Midbrain (tissue), 1 donor: ENCODE measurements at regions not wholly inside any gene's neighbourhood (a gene's known extent, or its start where the extent isn't known, plus 50 kb on each side); places are given as distances from the start of the nearest gene placed in this dataset.
"Not testable (repeated sequence)": the region's sequence is repeated elsewhere in the genome, so short reads cannot be mapped to it uniquely, and the experiment has no call there.

Experiments used
- DNase-seq: peaks from one replicate; lab custom pipeline; 2025; lab: John Stamatoyannopoulos, UW

- not testable (repeated sequence) for DNase-seq
Measured at GRCh38 chr13:54267253-54267668, 1238.6 kb downstream of the OLFM4 start.

GRCh38 chr13:54268013-54268695 is 1239.5 kb downstream of the OLFM4 start:
- DNase-seq, result not testable (repeated sequence)

- no peak for DNase-seq
Measured at GRCh38 chr13:54287062-54287764, 1258.6 kb downstream of the OLFM4 start.

DNA sequence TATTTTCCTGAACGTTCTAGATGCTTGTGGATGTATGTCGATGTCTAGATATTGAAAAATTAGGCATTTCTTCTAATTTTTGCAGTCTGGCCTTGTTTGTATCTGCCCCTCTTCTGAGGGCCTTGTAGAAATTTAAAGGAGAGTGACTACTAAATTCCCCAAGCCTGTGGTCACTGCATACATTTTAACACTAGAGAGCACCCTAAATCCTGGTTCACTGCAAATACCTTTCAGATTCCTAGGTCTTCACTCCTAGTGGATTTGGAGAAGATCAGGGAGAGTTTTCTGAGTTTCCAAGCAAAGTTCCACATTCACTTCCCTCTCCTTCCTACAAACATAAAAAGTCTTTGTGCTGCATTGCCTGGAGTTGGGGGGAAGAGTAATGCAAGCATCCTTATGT is 1272.5 kb downstream of the OLFM4 start:
- DNase-seq, result no peak

DNA sequence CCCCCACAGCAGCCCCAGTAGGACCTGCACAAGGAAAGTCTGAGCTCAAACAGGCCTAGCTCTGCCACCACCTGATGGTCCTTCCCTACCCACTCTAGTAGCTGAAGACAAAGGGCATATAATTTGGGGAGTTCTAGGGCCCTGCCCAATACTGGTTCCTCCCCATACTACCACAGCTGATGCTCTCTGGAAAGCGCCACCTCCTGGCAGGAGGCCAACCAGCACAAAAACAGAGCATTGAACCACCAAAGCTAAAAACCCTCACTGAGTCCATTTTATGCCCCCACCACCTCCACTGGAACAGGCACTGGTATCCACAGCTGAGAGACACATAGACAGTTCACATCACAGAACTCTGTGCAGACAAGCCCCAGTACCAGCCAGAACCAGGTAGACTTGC is 1276.8 kb downstream of the OLFM4 start:
- DNase-seq, result no peak

GRCh38 chr13:54312885-54313284 is 1284.3 kb downstream of the OLFM4 start:
- no peak for DNase-seq

- DNase-seq, result no peak
Measured at GRCh38 chr13:54317722-54318121, 1289.1 kb downstream of the OLFM4 start.

GRCh38 chr13:54337540-54337939 is 1308.9 kb downstream of the OLFM4 start:
- DNase-seq, result no peak

DNA sequence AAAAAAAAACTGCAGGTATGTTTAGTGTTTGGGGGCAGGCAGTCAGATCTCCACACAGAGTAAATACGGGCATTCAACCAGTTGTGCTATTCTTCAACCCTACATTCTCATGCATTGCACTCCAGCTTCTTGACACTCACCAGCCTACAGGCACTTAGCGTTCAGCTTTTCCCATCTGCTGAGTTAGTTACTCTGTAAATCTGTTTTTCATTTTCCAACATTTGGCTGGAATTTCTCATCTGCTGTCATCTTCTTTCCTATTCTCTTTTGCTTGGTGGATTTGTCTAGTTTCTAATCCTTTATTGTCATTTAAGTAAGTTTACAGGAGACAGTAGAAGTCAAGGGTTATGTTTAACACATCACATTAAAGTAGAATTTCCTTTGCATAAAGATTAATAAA is 1318.9 kb downstream of the OLFM4 start:
- DNase-seq, result no peak

DNA sequence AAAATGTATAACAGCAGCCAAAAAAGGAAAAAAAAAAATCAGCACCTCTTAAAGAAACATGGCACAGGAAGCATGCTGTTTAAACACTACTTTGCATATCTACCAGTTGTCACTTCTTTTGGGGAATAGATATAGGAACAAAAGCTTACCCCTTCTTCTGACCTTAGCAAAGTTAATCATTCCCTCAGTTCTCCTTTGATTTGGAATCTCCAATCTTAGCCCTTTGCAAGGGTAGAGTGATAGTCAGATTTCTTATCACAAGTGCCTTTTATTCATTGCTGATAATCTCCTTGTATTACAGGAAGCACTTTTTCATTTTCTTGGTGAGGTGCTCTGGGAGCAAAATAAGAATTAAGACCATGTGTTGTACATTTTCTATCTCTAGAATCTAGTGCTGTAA is 1327.6 kb downstream of the OLFM4 start:
- no peak for DNase-seq

DNA sequence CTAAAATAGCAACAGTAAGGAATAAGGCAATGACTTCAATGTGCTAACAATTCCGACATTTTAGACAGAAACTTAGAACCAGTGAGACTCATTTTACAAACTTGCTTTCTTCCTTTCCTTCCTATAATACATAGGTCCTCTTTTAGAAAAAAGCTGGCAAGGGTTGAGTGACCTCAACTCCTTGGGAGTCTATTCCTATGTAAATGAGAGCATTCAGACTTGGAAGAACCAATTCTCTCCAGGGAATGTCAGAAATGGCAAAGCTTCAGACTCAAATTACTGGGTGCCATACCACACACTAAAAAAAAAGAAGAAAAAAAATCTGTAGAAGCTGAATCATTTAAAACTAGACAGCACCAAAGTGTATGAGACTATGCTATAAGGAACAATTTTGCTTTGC is 1328.2 kb downstream of the OLFM4 start:
- DNase-seq, result no peak

DNA sequence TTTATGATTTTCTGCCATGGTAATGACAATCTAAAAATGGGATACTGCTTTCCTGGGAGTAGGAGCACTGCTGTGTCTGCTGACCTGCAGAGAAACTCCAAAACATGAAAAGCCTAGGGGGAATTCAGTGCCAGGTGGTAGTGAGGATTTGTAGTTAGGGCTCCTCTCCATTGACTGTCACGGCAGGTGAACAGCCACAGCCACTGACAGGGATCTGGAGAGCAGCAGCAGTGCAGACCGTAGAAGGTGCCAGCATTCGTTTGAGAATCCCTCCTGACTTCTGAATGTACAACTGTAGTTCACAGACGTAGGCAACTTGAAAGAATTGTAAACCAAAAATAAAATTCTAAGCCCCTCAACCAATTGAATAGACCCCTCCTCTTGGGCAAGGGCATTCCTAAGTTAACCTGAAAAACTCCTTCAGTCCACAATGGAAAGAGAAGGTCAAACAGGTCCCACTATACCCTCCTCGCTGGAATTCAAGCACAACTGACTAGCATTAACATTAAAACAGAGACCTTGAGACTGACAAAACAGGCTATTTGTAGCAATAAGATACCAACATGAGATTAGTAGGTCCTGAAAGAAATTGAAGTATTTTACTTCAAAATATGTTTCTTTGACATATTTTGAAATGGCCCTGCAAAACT is 1328.8 kb downstream of the OLFM4 start:
- DNase-seq, result no peak

DNA sequence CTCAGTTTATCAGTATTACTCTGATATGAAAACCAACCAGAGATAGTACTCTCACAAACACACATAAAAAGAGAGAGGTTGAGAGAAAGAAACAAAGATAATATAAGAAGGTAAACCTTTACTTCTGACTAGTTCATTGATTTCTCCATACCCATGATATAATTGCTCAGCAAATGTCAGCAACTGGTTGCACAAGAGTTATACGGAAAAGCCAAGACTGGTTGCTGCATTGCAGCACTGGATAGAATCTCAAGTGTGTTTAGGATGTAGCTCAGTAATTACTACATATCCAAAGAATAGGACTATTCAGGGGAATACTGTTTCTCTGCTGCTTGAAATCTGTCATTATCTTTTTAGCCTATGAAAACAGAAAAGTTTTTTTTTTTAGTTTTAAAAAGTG is 1332.8 kb downstream of the OLFM4 start:
- no peak for DNase-seq

- DNase-seq, result no peak
Measured at GRCh38 chr13:54366728-54367127, 1338.1 kb downstream of the OLFM4 start.

DNA sequence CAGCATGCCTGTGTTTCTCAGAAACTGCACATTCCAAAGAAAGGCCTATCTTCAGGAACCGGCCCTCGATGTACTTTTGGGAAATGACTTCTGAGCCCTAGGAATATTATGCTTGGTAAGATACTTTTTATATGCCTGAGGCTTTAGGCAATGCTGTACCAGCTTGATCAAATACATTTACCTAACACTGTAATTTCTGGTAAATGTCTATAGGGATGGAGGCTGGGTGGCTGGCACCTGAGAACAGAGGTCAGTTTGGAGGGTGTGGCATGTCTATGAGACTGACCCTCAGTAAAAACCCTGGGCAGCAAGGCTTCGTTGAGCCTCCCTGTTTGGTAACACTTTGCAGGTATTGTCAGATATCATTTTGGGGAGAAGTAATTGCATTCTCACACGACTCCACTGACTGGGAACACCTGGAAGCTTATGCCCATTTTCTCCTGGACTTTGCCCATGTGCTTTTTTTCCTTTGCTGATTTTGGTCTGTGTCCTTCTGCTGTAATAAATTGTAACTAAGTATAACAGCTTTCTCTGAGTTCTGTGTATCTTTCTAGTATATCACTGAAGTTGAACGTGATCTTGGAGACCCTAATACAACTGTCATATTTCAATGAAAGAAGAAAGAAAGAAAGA is 1339.1 kb downstream of the OLFM4 start:
- no peak for DNase-seq

DNA sequence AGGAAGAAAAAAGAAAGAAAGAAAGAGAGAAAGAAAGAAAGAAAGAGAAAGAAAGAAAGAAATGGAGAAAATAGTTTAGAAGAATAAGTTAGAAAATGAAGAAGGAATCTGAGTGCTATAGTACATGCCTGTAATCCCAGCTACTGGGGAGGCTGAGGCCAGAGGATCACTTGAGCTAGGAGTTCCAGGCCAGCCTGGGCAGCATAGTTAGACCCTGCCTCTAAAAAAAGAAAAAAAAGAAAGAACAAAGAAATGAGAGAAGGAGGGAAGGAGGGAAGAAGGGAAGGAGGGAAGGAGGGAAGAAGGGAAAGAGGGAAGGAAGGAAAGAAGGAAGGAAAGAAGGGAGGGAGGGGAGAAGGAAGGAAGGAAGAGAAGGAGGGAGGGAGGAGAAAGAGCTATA is 1339.8 kb downstream of the OLFM4 start:
- DNase-seq, result no peak

DNA sequence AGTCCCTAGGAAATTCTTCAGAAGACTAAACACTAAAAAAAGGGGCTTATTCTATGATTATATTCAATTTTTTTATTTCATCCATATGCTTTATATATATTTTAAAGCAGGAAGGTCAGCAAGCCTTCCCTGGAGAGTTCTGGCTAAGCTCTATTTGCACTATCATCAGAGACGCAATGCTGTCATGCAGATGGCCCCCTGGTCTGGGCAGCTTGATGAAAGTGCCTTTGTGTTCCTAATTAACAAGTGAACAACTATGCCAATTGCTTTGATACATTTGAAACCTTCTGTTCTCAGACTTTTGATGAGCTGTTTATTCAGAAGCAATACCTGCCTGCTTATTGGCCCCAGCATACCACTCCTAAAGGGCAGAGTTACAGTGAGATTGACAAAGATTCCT is 1344.6 kb downstream of the OLFM4 start:
- DNase-seq, result no peak

- no peak for DNase-seq
Measured at GRCh38 chr13:54379461-54379860, 1350.8 kb downstream of the OLFM4 start.

DNA sequence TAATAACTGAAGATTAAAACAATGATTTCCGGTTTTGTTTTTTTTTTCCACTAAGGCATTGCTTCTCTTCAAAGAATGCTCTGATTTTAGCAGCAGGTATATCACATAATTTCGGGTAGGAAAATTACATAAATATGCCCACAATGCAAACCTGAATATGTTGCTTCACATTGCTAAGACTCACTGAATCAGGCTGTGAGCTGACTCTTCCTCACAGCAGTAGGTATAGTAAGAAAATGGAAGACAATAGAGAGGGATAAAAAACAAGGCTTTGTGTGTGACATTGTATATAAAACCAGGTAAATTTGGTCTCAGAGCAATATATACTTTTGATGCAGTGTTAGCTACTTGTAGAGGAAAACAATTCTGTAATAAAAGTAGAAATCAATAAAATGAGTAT is 1355.0 kb downstream of the OLFM4 start:
- DNase-seq, result no peak

GRCh38 chr13:54387625-54388024 is 1359.0 kb downstream of the OLFM4 start:
- no peak for DNase-seq

GRCh38 chr13:54390841-54391240 is 1362.2 kb downstream of the OLFM4 start:
- no peak for DNase-seq

DNA sequence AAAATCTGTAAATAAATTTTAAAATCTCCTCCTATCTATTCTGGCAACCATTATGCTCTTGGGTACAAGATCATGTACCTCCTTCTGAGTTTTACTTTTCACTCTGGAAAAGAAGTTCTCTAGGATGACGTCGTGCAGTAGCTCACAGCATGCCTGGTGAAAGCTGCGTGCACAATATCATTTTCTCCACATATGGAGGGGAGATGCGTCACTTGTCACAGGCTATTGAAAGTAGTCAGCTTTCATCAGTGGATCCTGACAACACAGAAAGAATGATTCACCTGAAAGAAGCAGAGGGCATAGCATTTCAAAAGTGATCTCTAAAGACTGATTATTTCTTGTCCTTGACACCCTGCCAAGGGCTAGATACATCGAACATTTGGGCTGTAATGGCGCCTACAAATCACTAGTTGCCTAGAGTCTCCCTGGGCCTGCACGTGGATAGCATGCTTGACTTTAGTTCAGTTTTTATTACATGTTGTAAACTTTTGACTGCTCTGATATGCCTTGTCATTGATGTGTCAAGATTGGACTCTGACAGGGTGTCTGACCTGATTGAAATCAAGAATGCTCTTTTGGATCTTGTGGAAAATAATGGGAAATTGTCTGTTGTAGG is 1365.6 kb downstream of the OLFM4 start:
- DNase-seq, result no peak
